GM23338 (cell line): ENCODE measurements at regions not wholly inside any gene's neighbourhood (a gene's known extent, or its start where the extent isn't known, plus 50 kb on each side); places are given as distances from the start of the nearest gene placed in this dataset.

ENCODE experiments used
- ATAC-seq: fragments of 200-7000 bp; cut with Tn5 transposase; 3 replicates; pipeline ENCODE4 v1.9.1; 2020
- DNase-seq: peaks from one replicate; pipeline ENCODE4 v3.0.0-alpha.2; 2015; ENCODE audit warnings: low spot score
- H2AFZ ChIP-seq: fragments of 200-600 bp; sonication (generic); 2 replicates; pipeline ENCODE4 v1.8.0; 2016; ENCODE audit warnings: antibody characterized with exemption, mild to moderate bottlenecking, moderate library complexity
- H3F3A ChIP-seq: fragments of 200-600 bp; sonication (generic); replicated peaks from 2 replicates; pipeline ENCODE4 v1.8.0; 2017; ENCODE audit warnings: antibody characterized with exemption, mixed run types, low read depth
- H3K27ac ChIP-seq: fragments of 200-600 bp; sonication (generic); 2 replicates; pipeline ENCODE4 v1.6.1; 2016; ENCODE audit warnings: low read depth
- H3K27me3 ChIP-seq: fragments of 200-600 bp; sonication (generic); 2 replicates; pipeline ENCODE4 v1.8.0; 2016; ENCODE audit warnings: mild to moderate bottlenecking, mixed run types, moderate library complexity; ENCODE audit not compliant: insufficient read depth
- H3K36me3 ChIP-seq: fragments of 200-600 bp; sonication (generic); 2 replicates; pipeline ENCODE4 v1.8.0; 2016; ENCODE audit warnings: mild to moderate bottlenecking; ENCODE audit not compliant: insufficient read depth
- H3K4me1 ChIP-seq: fragments of 200-600 bp; sonication (generic); 2 replicates; pipeline ENCODE4 v1.8.0; 2016; ENCODE audit warnings: mild to moderate bottlenecking, moderate library complexity; ENCODE audit not compliant: insufficient read depth
- H3K4me2 ChIP-seq: fragments of 200-600 bp; sonication (generic); 2 replicates; pipeline ENCODE4 v1.7.1; 2017; ENCODE audit warnings: mixed run types
- H3K4me3 ChIP-seq: fragments of 200-600 bp; sonication (generic); 2 replicates; pipeline ENCODE4 v1.6.1; 2016; ENCODE audit warnings: mixed run types
- H3K79me2 ChIP-seq: fragments of 200-600 bp; sonication (generic); replicated peaks from 2 replicates; pipeline ENCODE4 v1.8.0; 2017; ENCODE audit warnings: mild to moderate bottlenecking; ENCODE audit not compliant: insufficient read depth
- H3K9me2 ChIP-seq: fragments of 200-600 bp; sonication (generic); 2 replicates; pipeline ENCODE4 v1.8.0; 2017; ENCODE audit not compliant: insufficient read depth
- H4K20me1 ChIP-seq: fragments of 200-600 bp; sonication (generic); replicated peaks from 2 replicates; pipeline ENCODE4 v1.8.0; 2017; ENCODE audit warnings: mild to moderate bottlenecking; ENCODE audit not compliant: insufficient read depth
- H3K27ac Mint-ChIP-seq: 2 replicates; pipeline ENCODE4 v1.8.0; 2020; ENCODE audit warnings: inconsistent platforms, mild to moderate bottlenecking, moderate library complexity, mixed read lengths
- H3K27me3 Mint-ChIP-seq: 3 replicates; pipeline ENCODE4 v1.8.0; 2022; ENCODE audit warnings: low read depth, mild to moderate bottlenecking, moderate library complexity, mixed read lengths, inconsistent platforms; ENCODE audit not compliant: insufficient read depth, poor library complexity
- H3K36me3 Mint-ChIP-seq: 3 replicates; pipeline ENCODE4 v1.8.0; 2021; ENCODE audit warnings: low read depth, mild to moderate bottlenecking, inconsistent platforms, moderate library complexity, mixed read lengths
- H3K4me1 Mint-ChIP-seq: 3 replicates; pipeline ENCODE4 v1.8.0; 2020; ENCODE audit warnings: mild to moderate bottlenecking, inconsistent platforms, mixed read lengths
- H3K4me3 Mint-ChIP-seq: 3 replicates; pipeline ENCODE4 v1.8.0; 2021; ENCODE audit warnings: moderate library complexity, mild to moderate bottlenecking, inconsistent platforms, mixed read lengths
- H3K9me3 Mint-ChIP-seq: 3 replicates; pipeline ENCODE4 v1.8.0; 2020; ENCODE audit warnings: moderate library complexity, mild to moderate bottlenecking, inconsistent platforms, mixed read lengths
- CREB1 ChIP-seq: fragments of 250-450 bp; sonication (Bioruptor Pico); IDR thresholded peaks from 2 replicates; pipeline ENCODE4 v1.5.0; 2020; ENCODE audit warnings: low read depth, mild to moderate bottlenecking, moderate library complexity
- CTCF ChIP-seq, 2 experiments: fragments of 200-600 bp in 1 of 2; sonication (generic) in 1 of 2; conservative IDR thresholded peaks; 2 replicates each; pipeline versions ENCODE4 v1.5.1 to v1.6.1; 2016 to 2017; ENCODE audit warnings: antibody characterized with exemption in 2 of 2, low read depth in 2 of 2, mild to moderate bottlenecking in 2 of 2, moderate library complexity in 1 of 2
- EZH2 ChIP-seq: fragments of 200-600 bp; sonication (generic); IDR thresholded peaks from one replicate; pipeline ENCODE4 v1.8.0; 2017; ENCODE audit warnings: antibody characterized with exemption, mild to moderate bottlenecking, low read depth; ENCODE audit not compliant: unreplicated experiment
- EZH2phosphoT487 ChIP-seq: fragments of 200-600 bp; sonication (generic); IDR thresholded peaks from one replicate; pipeline ENCODE4 v1.8.1; 2018; ENCODE audit warnings: antibody characterized with exemption; ENCODE audit not compliant: unreplicated experiment
- JUNB ChIP-seq: IDR thresholded peaks from one replicate; pipeline ENCODE4 v1.6.1; 2016; ENCODE audit warnings: antibody characterized with exemption; ENCODE audit not compliant: unreplicated experiment
- NANOG ChIP-seq: IDR thresholded peaks from 2 replicates; pipeline ENCODE4 v1.6.1; 2016; ENCODE audit warnings: antibody characterized with exemption, borderline replicate concordance
- POLR2AphosphoS5 ChIP-seq: IDR thresholded peaks from 2 replicates; pipeline ENCODE4 v1.6.1; 2016; ENCODE audit warnings: antibody characterized with exemption, low read depth
- REST ChIP-seq: IDR thresholded peaks from one replicate; pipeline ENCODE4 v1.6.1; 2018; ENCODE audit warnings: antibody characterized with exemption; ENCODE audit not compliant: unreplicated experiment
- ZNF114 ChIP-seq: fragments of 250-450 bp; sonication (Bioruptor Pico); IDR thresholded peaks from 2 replicates; pipeline ENCODE4 v1.5.0; 2020; ENCODE audit warnings: mild to moderate bottlenecking, moderate library complexity
- ZNF331 ChIP-seq: fragments of 250-450 bp; sonication (Bioruptor Pico); IDR thresholded peaks from 2 replicates; pipeline ENCODE4 v1.5.0; 2020; ENCODE audit warnings: low read depth, mild to moderate bottlenecking, moderate library complexity
- ZNF462 ChIP-seq: fragments of 250-450 bp; sonication (Bioruptor Pico); IDR thresholded peaks from 2 replicates; pipeline ENCODE4 v1.5.0; 2020; ENCODE audit warnings: mild to moderate bottlenecking, moderate library complexity
- TF ChIP-seq, protein P1 (sequence below): IDR thresholded peaks from 2 replicates; pipeline ENCODE4 v1.6.1; 2016; ENCODE audit warnings: antibody characterized with exemption

DNA sequence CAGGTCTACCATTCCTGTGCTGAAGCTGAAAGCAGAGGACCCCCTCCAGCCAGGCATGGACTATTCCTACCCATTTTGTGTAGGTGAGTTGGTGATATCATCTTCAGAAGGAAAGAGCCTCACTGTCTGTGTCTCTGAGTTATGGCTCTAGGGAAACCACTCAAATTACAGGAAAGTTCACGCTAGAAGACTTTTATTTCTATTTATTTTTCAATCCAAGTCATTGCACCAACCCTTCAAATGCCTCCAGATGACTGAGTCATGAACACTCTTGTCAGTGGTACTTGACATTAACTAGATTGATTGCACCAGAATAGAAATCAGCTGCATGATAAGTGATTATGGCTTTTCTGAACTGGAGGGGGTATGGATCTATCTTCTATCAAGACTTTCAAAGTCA, 338.4 kb downstream of the MBD2 start (continued):
- TF ChIP-seq REST (no peak), POLR2AphosphoS5 (no peak), ZNF331 (CRISPR knock-in tag) (no peak), EZH2 (no peak), JUNB (no peak)

DNA sequence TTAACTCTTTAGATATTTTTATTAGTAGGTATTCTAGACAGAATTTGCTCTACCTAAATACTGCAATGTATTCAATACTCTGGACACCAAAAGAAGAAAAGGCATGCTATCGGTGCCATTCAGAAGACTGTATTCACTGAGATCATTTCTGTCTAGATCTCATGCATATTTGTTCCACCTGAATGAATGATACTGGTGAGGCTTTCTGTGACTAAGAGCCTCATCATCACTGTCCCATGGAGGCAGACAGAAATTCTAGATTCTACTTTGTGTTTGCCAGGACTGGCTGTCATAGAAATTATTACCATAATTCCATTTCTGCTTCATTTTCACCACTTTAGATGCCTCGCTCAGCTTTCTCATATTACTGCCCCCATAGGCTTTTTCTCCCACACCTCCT, 340.7 kb downstream of the MBD2 start:
- 0 out of 3 replicates have a peak, but pooled peaks cover under 1% of the 10 kb centered on the region for H3K4me1 Mint-ChIP-seq
- Histone ChIP-seq H3K27me3 (no peaks in the 10 kb centered on the region), H3K36me3 (no peaks in the 10 kb centered on the region), H4K20me1 (no peaks in the 10 kb centered on the region), H3F3A (no peaks in the 10 kb centered on the region), H3K4me1 (no peaks in the 10 kb centered on the region), H3K27ac (no peak overlapping the region), H3K79me2 (no peaks in the 10 kb centered on the region), H2AFZ (no peak overlapping the region), H3K4me2 (no peak overlapping the region), H3K9me2 (peaks cover 16% of the 10 kb centered on the region), H3K4me3 (no peak overlapping the region)
- H3K27ac Mint-ChIP-seq: no peak overlapping the region
- no peaks in the 10 kb centered on the region for H3K27me3 Mint-ChIP-seq
- DNase-seq (no peak), ATAC-seq (no peak)
- H3K4me3 Mint-ChIP-seq: no peak overlapping the region
- no peaks in the 10 kb centered on the region for H3K9me3 Mint-ChIP-seq
- H3K36me3 Mint-ChIP-seq: no peaks in the 10 kb centered on the region
- no peak for TF ChIP-seq EZH2phosphoT487
- TF ChIP-seq ZNF114 (CRISPR knock-in tag): no peak
- no peak for TF ChIP-seq CREB1
- TF ChIP-seq POLR2AphosphoS5: no peak
- TF ChIP-seq JUNB: no peak
- TF ChIP-seq NANOG: no peak
- no peak for TF ChIP-seq CTCF (conservative IDR thresholded peaks at IDR 0.05; ENCODE audit: low read depth in 2 of 2)
- no peak for TF ChIP-seq EZH2
- TF ChIP-seq ZNF462 (CRISPR knock-in tag): no peak
- TF ChIP-seq, protein P1, sequence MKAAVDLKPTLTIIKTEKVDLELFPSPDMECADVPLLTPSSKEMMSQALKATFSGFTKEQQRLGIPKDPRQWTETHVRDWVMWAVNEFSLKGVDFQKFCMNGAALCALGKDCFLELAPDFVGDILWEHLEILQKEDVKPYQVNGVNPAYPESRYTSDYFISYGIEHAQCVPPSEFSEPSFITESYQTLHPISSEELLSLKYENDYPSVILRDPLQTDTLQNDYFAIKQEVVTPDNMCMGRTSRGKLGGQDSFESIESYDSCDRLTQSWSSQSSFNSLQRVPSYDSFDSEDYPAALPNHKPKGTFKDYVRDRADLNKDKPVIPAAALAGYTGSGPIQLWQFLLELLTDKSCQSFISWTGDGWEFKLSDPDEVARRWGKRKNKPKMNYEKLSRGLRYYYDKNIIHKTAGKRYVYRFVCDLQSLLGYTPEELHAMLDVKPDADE: no peak
- TF ChIP-seq ZNF331 (CRISPR knock-in tag): no peak
